Mammary epithelial cell (primary cell): ENCODE measurements at regions not wholly inside any gene's neighbourhood (a gene's known extent, or its start where the extent isn't known, plus 50 kb on each side); places are given as distances from the start of the nearest gene placed in this dataset.

Source experiments
- EZH2 ChIP-seq: IDR thresholded peaks from 2 replicates; pipeline ENCODE4 v1.6.1; 2012; ENCODE audit warnings: low read length, inconsistent platforms, borderline replicate concordance
- TF ChIP-seq, protein P1 (sequence below), 2 donors: IDR thresholded peaks in 1 of 2; conservative IDR thresholded peaks in 1 of 2; 2 replicates each; pipeline ENCODE4 v1.5.1; 2011 to 2012; ENCODE audit warnings: inconsistent platforms in 2 of 2, low read length in 2 of 2, mild to moderate bottlenecking in 2 of 2, control low read depth in 1 of 2, low read depth in 1 of 2; ENCODE audit not compliant: insufficient read depth in 1 of 2; ENCODE audit errors: extremely low read depth in 1 of 2

DNA sequence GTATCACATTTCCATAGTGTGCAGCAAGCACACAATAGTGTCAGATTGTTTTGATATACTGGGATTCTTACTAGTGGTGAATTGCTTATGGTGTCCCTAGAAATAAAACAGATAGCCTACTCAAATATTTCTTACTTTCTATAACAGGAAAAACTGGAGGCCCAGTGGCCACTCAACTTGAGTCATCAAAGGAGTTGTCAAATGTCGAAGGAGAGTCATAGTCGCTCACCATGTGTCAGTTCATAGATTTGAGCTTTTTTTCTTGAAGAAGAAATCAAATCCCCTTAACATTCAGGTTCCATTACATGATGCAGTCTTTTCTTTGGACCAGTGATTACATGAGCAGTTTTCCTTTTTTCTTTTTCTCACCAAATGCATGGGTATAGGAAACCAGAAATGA is 1271.0 kb downstream of the RAPGEF2 start:
- TF ChIP-seq, protein P1, sequence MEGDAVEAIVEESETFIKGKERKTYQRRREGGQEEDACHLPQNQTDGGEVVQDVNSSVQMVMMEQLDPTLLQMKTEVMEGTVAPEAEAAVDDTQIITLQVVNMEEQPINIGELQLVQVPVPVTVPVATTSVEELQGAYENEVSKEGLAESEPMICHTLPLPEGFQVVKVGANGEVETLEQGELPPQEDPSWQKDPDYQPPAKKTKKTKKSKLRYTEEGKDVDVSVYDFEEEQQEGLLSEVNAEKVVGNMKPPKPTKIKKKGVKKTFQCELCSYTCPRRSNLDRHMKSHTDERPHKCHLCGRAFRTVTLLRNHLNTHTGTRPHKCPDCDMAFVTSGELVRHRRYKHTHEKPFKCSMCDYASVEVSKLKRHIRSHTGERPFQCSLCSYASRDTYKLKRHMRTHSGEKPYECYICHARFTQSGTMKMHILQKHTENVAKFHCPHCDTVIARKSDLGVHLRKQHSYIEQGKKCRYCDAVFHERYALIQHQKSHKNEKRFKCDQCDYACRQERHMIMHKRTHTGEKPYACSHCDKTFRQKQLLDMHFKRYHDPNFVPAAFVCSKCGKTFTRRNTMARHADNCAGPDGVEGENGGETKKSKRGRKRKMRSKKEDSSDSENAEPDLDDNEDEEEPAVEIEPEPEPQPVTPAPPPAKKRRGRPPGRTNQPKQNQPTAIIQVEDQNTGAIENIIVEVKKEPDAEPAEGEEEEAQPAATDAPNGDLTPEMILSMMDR (conservative IDR thresholded peaks at IDR 0.05 in 1 of 2, IDR thresholded peaks at IDR 0.05 in 1 of 2; ENCODE audit: extremely low read depth in 1 of 2, insufficient read depth in 1 of 2, low read depth in 1 of 2, low read length in 2 of 2), result no peak
- no peak for TF ChIP-seq EZH2
